H7 (cell line): ENCODE measurements at regions not wholly inside any gene's neighbourhood (a gene's known extent, or its start where the extent isn't known, plus 50 kb on each side); places are given as distances from the start of the nearest gene placed in this dataset.

Experiments used
- DNase-seq: peaks from one replicate; pipeline ENCODE4 v3.0.0; 2012
- H3K27me3 ChIP-seq: 2 replicates; pipeline ENCODE4 v1.6.0; 2011; ENCODE audit warnings: mild to moderate bottlenecking, low read length; ENCODE audit not compliant: control insufficient read depth, insufficient read depth
- H3K36me3 ChIP-seq: replicated peaks from 2 replicates; pipeline ENCODE4 v1.5.1; 2011; ENCODE audit warnings: low read length; ENCODE audit not compliant: control insufficient read depth, insufficient read depth
- H3K4me3 ChIP-seq: 2 replicates; pipeline ENCODE4 v1.5.1; 2011; ENCODE audit warnings: low read depth, mild to moderate bottlenecking, control low read depth, low read length, moderate library complexity; ENCODE audit not compliant: insufficient read depth

DNA sequence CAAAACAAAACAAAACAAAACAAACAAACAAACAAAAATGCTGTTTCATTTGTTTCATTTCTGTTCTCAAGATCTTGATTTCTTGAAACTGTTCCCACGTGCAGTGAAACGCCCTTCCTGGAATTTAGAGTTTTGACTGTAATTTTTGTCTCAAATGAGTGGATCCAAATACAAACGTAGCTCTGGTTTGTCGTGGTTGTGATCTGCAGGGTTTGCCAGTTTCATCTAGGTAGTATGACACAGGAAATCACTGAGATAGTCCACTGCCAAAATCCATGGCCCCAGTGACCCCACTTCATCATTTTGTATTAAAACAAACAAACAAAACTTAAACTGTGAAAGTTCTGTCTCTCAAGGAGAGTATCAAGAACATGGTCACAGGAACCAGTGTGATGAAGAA, 838.6 kb downstream of the BCL11B start:
- H3K27me3 ChIP-seq, result no peaks in the 10 kb centered on the region
- H3K4me3 ChIP-seq, result no peak overlapping the region
- no peak for DNase-seq
- H3K36me3 ChIP-seq, result no peaks in the 10 kb centered on the region

- H3K27me3 ChIP-seq, result no peaks in the 10 kb centered on the region
- no peaks in the 10 kb centered on the region for H3K36me3 ChIP-seq
- no peak overlapping the region for H3K4me3 ChIP-seq
- DNase-seq, result no peak
Measured at GRCh38 chr14:98437113-98437512, 834.9 kb downstream of the BCL11B start.

- Histone ChIP-seq H3K36me3 (no peaks in the 10 kb centered on the region), H3K27me3 (no peaks in the 10 kb centered on the region), H3K4me3 (no peak overlapping the region)
- DNase-seq, result no peak
Measured at GRCh38 chr14:98444077-98444476, 827.9 kb downstream of the BCL11B start.

DNA sequence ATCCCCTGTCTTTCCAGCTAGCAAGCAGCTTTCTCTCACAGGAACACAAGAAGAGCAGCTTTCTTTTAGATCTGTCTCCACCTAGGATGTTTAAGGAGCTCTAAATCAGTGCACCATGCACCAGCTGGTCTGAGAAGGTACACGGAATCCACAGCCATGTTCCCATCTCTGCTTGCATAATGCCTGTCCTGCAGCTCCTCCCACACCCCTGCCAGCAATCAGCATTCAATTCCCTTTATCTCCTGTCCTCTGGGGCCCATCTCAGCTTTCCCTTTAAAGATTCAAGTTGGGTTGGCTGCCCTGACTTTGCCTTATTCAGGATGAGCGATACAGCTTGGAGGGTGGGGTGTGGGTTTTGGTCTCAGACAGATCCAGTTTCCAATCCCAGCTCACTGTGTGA, 826.3 kb downstream of the BCL11B start:
- Histone ChIP-seq H3K27me3 (no peaks in the 10 kb centered on the region), H3K36me3 (no peaks in the 10 kb centered on the region), H3K4me3 (no peak overlapping the region)
- DNase-seq, result no peak

DNA sequence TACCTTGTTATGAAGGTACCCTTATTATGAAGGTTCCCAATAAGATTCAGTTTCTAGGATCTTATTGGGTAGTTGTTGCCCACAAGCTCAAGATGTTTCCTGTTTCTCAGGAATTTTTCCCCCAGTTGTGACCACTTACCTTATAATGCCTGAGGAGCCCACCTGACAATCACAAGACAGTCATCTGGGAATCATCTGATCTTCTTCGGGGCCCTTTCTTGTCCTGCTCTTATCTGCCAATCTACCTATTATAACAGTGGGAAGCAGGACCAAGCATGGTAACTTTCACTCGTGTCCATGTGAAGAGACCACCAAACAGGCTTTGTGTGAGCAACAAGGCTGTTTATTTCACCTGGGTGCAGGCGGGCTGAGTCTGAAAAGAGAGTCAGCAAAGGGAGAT, 825.5 kb downstream of the BCL11B start:
- no peaks in the 10 kb centered on the region for H3K36me3 ChIP-seq
- DNase-seq, result no peak
- no peaks in the 10 kb centered on the region for H3K27me3 ChIP-seq
- no peak overlapping the region for H3K4me3 ChIP-seq

GRCh38 chr14:98456231-98456630, 815.8 kb downstream of the BCL11B start:
- H3K27me3 ChIP-seq, result no peaks in the 10 kb centered on the region
- no peak overlapping the region for H3K4me3 ChIP-seq
- no peak for DNase-seq
- no peaks in the 10 kb centered on the region; the same call in 1 of the 2 replicates for H3K36me3 ChIP-seq

DNA sequence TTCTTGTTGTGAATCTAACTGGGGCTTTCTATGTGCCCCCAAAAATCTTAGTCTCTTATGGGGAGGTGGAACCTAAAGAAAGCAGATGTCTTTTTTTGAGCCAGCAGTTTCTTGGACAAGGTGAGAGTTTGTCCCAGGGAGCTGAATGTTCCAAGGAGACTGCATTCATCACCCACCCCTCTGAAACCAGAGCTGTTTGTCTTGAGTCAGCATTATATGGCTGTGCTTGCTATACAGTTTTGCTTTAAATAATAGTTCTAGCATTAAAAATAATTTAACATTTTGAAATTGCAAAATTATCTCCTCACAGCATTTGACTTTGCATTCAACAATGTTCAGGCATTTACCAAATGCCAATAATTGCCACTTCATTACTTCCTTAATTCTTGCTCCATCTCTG, 813.3 kb downstream of the BCL11B start:
- Histone ChIP-seq H3K27me3 (no peaks in the 10 kb centered on the region), H3K36me3 (no peaks in the 10 kb centered on the region), H3K4me3 (no peak overlapping the region)
- no peak for DNase-seq

DNA sequence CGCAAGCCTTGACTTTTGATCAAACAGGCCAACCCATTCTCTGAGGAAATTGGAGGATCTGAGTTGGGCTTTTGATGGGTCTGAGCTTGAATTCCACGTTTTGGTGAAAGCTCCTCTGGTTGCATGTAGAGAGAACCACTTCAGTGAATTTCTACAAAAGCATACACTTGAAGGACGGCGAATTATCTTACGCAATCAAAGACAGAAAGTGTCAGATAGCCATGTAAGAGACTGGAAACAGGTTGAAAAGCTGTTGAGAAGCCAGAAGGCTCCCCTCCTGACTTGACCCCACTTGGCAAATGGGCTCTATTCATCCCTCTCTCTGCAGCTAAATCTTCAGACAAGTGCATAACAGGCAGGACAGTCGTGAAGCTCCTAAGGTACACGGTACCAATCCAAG, 809.1 kb downstream of the BCL11B start:
- Histone ChIP-seq H3K27me3 (no peaks in the 10 kb centered on the region), H3K4me3 (no peak overlapping the region), H3K36me3 (no peaks in the 10 kb centered on the region)
- no peak for DNase-seq

- H3K4me3 ChIP-seq, result no peak overlapping the region
- no peaks in the 10 kb centered on the region for H3K27me3 ChIP-seq
- no peak for DNase-seq
- H3K36me3 ChIP-seq, result no peaks in the 10 kb centered on the region
Measured at GRCh38 chr14:98466807-98467206, 805.2 kb downstream of the BCL11B start.

GRCh38 chr14:98470663-98471062, 801.3 kb downstream of the BCL11B start:
- Histone ChIP-seq H3K36me3 (no peaks in the 10 kb centered on the region), H3K4me3 (no peak overlapping the region), H3K27me3 (no peaks in the 10 kb centered on the region)
- DNase-seq, result no peak

GRCh38 chr14:98474900-98475299, 797.1 kb downstream of the BCL11B start:
- Histone ChIP-seq H3K4me3 (no peak overlapping the region), H3K36me3 (no peaks in the 10 kb centered on the region), H3K27me3 (no peaks in the 10 kb centered on the region)
- DNase-seq, result no peak

GRCh38 chr14:98477935-98478334, 794.1 kb downstream of the BCL11B start:
- Histone ChIP-seq H3K4me3 (no peak overlapping the region), H3K36me3 (no peaks in the 10 kb centered on the region), H3K27me3 (no peaks in the 10 kb centered on the region)
- no peak for DNase-seq

DNA sequence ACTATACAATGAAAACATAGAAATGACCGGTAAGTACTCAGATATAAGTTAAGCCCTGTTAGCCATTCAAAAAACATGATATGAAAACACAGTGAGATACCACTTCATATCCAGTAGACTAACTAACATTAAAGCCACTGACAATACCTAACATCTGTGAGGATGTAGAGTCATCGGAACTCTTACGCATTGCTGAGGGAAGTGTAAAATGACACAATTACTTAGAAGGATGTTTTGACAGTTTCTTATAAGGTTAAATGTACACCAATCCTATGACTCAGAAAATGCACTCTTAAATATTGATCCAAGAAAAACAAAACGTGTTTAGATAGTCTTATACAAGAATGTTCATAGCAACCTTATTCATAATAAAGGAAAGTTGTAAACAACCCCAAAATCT, 782.9 kb downstream of the BCL11B start:
- H3K4me3 ChIP-seq, result no peak overlapping the region
- no peaks in the 10 kb centered on the region for H3K36me3 ChIP-seq
- DNase-seq, result no peak
- H3K27me3 ChIP-seq, result no peaks in the 10 kb centered on the region

DNA sequence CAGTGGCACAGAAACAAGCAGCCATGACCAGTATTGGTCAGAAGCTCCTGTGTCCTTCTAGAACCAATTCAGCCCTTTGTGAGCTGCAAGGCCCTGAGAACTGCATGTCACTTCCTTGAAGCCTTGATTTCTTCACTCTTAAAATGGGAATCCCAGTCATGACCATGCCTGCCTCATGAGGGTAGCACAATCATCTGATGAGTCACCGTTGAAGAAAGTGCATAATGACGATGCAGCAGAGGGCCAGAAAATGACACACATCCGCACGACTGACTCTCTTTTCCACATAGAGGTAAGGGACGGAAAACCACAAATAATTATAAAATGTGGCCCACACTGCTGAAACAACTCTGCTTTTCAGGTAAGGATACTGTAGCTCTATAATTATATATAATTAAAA, 777.4 kb downstream of the BCL11B start:
- Histone ChIP-seq H3K36me3 (no peaks in the 10 kb centered on the region), H3K4me3 (no peak overlapping the region), H3K27me3 (no peaks in the 10 kb centered on the region)
- no peak for DNase-seq

GRCh38 chr14:98498019-98498885, 773.7 kb downstream of the BCL11B start:
- no peak for DNase-seq
- H3K4me3 ChIP-seq, result no peak overlapping the region
- no peaks in the 10 kb centered on the region for H3K27me3 ChIP-seq
- H3K36me3 ChIP-seq, result no peaks in the 10 kb centered on the region

DNA sequence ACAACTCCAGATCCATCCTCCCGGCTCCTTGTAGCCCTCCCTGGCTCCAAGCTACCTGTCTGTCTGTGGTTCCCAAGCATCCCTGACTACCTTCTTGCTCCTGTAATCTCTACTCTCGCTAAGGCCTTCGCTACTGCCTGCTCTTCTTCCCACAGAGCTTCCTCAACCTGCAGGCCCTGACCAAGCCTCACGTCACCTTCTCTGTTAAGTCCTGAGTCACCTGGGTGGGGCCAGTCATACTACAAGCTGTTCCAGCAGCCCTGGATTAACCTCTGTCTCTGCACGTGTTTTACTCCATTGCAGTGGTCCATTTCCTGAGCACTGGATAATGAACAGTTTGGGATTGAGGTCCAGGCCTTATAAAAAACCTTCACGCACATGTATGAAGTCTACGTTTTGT, 770.7 kb downstream of the BCL11B start:
- no peak for DNase-seq
- Histone ChIP-seq H3K27me3 (no peaks in the 10 kb centered on the region), H3K4me3 (no peak overlapping the region), H3K36me3 (no peaks in the 10 kb centered on the region)
